GM21528 (cell line): ENCODE measurements at regions not wholly inside any gene's neighbourhood (a gene's known extent, or its start where the extent isn't known, plus 50 kb on each side); places are given as distances from the start of the nearest gene placed in this dataset.

Source experiments
- ATAC-seq: cut with Tn5 transposase; IDR thresholded peaks from one replicate; pipeline ENCODE4 v1.9.1; 2021; ENCODE audit warnings: mild to moderate bottlenecking, moderate library complexity; ENCODE audit not compliant: unreplicated experiment, low FRiP score

DNA sequence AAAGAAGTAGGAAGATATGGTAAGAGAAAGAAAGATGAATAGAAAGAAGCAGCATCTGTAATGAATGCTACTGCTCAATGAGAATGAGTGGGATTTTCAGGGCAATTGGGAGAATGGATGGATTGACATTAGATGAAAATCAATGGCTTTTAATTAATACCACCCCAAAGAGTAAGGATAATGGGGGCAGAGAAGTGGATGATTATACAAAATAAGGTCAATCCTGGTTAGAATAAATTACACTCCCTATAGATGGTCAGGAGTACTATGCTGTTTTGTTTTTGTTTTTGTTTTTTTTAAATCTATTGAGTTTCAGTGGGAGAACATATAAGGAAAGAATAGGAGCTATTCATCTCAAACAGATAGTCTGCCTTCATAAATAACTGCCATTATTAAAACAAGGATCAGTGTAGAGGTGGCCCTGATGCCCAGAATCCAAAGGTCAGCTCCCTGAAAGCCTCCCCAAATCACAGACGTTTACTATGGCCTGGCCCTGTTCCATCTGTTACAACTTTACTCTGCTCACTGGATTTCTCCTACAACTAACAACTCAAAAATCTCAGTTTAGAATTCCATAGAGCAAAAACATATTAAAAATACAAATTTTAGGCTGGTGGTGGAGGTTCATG lies 535.4 kb upstream of the NRSN1 start:
- ATAC-seq = no peak

DNA sequence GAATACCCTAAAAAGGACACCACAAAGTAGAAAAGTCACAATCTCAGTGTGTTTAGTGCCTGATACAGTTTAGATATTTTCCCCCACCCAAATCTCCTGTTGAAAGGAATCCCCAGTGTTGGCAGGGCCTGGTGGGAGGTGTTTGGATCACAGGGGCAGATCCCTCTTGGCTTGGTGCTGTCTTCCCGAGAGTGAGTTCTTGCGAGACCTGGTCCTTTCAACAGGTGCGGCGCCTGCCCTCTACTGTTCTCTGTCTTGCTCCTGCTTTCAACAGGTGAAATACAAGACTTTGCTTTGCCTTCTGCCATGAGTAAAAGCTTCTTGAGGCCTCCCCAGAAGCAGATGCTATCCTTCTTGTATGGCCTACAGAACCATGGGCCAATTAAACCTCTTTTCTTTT lies 534.3 kb upstream of the NRSN1 start:
- ATAC-seq = no peak

DNA sequence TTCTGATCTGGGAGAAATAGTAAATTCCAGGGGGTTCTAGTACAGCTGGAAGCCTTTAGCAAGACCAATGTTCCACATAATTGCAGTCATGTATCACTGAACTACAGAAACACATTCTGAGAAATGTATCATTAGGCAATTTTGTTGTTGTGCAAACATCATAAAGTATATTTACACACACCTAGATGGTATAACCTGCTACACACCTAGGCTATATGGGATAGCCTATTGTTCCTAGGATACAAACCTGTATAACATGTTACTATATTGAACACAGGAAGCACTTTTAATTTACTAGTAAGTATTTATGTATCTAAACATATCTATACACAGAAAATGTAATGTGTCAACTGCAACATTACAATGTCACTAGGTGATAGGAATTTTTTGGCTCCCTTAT lies 525.9 kb upstream of the NRSN1 start:
- no peak for ATAC-seq

DNA sequence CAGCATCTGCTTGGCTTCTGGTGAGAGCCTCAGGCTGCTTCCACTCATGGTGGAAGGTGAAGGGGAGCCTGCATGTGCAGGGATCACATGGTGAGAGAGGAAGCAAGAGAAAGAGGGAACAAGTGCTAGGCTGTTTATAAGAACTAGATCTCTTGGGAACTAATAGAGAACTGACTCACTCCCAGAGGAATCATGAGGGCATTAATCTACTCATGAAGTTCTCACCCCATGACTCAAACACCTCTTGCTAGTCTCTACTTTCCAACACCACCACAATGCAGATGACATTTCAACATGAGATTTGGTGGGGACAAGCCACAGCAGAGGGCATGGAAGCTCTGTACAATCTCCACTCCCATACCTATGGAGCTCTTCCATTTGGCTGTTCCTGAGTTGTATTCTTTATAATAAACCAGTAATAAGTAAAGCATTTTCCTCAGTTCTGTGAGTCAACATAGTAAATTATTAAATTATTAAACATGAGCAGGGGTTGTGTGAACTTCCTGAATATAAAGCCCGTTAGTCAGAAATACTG lies 524.1 kb upstream of the NRSN1 start:
- ATAC-seq = no peak

DNA sequence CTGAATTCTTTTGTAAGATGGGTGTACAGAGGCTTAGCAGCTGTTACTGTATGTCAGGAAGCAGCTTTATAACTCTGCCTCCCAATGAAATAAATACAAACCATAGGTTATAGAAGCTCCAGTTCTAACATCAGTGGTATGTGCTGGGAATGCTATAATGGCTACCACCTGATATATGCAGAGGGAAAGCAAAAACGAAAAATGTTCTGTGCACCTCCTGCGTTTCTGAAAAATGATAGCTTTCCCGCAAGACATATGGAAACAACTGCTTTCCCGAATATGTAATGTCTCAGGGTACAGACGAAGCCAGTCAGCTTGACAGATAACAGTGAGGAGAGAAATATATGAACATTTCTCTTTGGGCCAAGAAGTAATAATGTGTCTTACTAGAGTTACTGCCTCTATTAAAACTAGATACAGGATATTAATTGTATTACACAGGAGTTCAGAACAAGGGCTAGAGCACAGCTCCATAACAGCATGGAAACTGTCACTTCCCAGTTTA lies 517.0 kb upstream of the NRSN1 start:
- ATAC-seq = no peak

DNA sequence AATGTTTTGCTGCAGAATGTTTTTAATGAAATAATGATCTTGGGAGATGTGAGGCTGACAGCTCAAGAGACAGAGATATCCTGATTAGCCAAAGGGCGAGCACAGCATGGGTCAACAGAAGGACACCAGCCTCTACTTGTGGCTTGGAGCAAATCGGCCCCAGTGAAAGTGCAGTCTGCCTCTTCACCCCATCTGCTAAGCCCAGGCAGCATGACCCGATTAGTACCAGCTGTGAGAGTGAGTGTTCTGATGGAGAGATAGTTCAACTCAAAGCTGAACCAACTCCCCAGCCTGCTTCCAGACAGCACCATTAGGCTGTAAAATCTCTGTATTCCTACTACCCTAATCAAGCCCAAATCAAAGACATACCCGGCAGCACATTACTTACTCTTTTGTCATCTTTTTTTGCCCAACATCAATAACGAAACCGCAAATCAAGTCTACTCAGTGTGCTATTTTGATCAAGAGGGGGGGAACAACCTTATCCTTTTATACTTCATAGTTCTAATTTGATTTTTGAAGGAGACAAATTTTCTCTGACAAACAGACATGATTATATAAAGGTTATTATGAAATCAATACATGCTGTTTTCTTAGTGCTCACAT lies 514.1 kb upstream of the NRSN1 start:
- no peak for ATAC-seq

DNA sequence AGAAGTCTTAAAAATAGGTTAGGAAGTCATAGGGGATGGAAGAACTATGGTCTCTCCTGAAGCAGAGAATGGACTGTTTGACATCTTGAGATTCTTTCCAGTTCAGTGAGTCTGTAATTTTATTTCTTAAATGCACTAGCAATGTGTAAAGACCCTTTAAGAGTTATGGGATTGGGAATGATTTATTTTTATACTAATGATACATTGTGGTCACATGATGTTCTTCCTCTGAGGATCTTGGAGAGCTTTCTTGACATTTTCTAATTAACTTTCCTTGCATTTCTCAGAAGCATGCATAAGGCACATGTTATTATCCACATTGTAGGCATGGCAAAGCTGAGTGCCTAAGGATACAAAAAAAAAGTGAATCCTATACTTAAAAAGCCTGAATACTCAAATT lies 507.6 kb upstream of the NRSN1 start:
- no peak for ATAC-seq

DNA sequence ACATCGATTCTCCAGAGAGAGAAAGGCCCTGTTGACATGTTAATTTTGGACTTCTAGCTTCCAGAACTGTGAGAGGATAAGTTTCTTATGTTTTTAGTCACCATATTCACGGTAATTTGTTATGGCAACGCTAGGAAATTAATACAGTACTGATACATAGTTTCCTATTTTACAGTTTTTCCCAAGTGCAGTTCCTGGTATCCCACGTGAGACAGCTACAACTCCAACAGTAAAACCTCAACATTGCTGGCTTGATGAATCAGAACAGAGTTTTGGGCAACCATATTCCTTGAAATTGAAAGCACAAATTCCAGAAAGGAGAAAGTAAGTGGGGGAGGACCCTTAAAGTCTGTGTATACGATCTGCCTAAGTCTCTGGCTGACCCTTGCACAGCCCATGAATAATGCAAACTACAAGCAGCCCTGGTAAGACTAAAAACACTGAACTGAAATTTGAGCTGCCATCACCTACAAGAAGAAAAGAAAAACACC lies 505.1 kb upstream of the NRSN1 start:
- no peak for ATAC-seq

DNA sequence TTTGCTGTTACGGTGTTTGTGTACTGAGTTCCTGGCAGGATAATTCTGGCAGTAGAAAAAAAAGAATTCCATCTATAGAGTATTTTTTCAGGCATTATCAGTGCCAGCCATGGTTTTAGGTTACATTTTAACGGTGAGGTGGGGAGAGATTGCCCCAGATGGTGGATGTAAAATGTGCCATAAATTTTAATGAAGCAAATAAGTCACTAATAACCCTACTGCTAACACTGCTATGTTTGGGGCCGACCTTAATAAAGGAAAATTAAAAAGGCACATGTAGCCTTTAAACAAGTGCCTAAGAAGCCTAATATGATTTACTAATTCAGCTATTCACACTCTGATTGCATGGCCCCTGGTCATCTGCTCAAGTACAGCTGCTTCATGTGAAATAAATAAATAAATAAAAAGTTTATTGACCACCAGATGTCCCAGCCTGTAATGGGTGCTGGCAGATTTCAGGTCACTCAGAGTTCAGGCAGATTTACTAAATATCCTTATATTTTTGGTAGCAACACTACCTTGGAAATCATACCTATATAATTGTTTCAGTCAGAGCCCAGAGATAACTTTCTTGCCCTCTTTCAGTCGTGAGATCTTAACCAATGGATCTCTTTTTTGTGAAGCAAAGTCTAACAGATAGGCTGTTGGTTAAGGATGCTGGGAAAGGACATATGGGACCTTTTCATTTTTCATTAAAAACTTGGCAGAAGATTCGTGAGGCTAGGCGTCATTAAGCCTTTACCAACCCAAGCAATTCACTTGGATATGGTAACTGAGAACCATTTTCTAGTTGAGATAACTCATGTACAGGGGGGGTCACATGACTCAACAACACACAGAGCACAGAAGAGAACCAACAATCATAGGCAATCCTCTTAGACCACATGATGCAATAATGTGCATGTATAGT lies 495.0 kb upstream of the NRSN1 start:
- ATAC-seq = no peak

DNA sequence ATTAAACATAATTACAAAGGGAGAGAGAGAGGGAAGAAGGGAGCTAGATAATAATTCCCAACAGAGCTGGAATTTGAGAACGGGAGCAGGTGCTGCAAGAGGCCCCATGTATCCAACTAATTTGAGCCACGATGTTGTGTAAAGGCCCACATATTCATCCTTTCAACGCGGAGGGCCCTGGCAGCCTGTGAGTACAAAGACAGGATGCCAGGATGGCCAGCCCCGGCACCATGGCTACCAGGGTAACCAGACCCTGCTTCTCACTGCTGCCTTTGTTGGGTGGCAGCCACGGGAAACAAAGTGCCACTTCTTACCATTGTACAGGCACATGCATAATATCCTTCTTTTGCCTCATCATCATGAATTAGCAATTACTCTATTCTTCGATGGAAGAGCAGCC lies 492.0 kb upstream of the NRSN1 start:
- ATAC-seq = no peak

DNA sequence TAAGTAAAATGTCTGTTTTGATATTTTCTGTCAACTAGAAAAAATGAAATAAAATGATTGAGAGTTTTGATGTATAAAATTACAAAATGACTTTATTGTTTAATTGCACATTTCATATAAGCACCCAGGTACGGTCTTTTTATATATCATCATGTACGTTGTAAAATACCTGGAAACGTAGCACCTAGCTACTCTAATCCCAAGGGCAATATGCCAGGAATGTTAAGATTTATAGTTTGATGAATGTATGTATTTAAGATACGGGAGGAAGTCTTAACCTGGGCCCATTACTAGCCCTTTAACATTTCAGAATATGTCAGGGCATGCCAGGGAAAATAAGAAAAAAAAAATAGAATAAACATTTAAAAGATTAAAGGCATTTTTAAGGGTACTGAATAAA lies 490.9 kb upstream of the NRSN1 start:
- ATAC-seq = no peak

DNA sequence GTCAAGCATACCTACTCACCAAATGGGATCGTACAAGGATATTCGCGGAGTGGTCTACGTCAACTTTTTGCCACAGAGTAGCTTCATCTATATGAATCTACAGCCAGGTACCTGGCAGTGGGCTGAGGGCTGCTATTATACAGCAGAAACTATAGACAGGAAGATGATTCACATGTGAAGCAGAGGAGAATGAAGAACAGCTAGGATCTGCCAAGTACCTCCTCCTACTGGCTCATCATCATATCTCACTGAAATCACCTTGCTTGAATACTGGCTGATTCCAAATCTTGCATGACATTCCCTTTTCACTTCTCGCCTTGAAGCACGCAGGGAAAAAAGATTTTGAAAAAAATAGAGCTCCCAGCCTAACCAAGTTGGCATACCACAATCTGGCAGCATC lies 488.7 kb upstream of the NRSN1 start:
- ATAC-seq = no peak

DNA sequence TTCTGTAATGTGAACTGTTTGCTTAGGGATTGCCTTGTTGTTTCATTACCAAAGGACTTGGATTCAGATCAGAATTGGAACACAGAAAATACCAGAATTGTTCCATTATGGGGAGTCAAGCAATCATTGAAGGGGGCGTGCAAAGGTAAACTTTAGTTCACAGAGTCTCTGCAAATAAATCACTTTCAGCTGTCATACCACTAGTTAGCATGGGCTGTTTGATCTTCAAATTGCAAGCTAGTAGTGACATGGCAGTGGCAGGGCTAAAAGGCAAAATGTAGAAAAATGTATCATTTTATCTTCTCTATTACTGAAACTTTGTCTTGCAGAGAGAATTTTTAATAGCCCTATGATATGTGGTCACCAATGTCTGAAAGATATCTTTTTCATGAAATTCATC lies 483.2 kb upstream of the NRSN1 start:
- no peak for ATAC-seq

DNA sequence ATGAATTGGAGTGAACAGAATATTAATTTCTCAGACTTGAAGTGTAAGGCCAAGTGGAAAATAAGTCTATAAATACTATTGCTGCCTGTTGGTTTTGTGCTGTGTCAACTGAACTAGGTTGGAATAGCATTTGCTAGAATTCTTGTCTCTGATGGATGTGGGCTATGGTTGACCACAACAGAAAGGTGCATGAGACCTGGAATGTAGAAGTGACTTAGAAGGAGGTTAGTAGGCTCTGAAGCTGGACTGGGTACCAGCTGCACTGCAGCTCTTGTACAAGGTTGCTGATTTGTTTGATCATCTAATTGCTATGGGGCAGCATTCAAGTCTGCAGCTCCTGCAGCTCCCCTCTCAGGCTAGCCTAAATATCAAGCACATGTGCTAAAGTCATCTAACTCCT lies 479.0 kb upstream of the NRSN1 start:
- ATAC-seq = no peak

DNA sequence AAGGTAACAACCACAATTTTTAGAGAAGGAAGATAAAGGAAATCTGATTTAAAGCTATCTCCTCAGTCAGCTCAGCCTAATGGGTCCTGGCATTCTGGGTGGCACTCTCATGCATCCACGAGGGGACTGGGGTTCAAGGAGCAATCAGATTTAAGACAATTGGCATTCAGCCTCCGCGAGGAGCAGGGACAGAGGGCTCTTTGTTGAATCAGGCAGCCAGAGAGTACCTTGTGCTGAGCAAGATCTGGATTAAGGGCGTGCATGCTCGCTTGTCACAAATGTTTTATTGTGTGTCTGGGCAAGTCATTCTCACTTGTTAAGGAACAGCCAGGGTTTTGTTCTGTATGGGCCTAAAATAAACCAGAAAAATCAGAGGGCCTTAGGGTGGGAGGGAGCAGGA lies 475.3 kb upstream of the NRSN1 start:
- ATAC-seq = no peak

DNA sequence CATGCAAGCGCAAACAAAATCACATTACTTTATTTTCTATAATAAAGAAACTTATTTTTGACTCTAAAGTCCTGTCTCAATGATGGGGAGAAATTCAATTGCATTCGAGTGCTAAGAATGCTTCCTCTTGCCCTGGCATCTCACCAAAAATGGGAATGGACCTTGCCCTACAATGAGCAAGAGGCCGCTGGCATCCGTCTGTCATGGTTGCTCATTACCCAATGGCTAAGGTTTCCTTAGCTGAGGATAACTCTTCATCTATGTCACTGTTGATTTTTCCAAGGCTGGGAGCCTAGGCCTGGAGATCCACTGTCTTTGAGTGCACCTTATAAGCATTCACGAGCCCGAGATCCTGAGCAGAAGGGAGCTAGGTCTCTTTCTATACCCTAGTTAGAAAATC lies 471.3 kb upstream of the NRSN1 start:
- no peak for ATAC-seq

DNA sequence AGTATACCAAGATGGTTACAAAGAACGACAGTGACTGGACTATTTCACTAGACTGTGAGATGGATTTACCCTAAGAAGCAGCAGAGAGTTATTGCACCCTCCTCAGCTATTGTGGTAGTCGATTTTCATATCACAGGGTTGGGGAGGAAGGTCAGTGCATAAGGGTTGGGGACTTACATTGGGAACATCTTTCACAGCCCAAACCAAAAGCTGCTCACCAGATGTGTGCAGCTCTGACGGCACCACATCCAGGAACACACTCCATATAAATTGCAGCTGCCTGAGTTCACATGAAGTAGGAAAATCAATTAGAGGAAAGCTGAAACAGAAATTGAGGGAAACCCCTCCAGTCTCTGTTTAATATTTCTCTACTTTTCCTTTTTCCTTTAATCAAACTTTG lies 470.5 kb upstream of the NRSN1 start:
- ATAC-seq = no peak

DNA sequence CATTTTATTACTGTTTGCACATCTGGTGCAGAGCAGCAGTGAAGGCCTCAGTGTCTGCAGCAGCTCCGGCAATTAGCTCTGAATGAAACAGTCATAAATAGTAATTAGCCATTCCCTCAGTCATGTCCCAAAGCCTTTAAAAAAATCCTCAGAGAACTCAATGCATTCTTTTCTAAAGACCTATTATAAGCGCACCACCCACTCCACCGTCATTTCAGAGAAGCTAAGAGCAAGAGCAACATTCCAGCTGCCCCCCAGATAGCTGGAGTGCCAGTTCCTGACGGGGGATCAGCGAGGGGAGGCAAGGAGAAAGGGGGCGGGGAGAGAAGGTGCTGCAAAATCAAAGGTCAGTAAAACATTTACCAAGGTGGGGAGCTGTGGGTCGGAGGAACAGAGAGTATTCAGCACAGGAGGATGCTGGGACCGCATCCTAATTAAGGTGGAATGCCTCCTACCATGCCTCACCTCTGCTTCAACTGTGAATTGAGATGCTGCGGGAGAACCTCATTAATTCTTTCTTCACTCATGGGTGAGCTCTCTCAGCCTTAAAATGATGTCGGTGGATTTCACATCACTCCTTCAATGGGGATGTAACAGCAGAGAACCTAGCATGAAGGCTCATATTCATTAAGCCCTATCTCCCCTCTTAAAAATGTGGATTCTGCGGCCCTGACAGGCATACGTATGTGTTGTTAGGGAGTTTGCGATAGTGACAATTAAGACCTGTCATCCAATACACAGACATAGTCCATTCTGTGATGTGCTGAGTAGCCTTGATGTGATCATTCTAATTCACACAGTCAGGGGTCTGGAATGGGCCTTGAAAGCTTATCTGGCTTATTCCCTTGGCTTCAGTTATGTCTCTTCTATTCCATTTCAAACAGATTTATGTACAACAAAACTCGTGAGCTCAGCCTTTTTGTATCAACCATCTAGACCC lies 469.5 kb upstream of the NRSN1 start:
- no peak for ATAC-seq

DNA sequence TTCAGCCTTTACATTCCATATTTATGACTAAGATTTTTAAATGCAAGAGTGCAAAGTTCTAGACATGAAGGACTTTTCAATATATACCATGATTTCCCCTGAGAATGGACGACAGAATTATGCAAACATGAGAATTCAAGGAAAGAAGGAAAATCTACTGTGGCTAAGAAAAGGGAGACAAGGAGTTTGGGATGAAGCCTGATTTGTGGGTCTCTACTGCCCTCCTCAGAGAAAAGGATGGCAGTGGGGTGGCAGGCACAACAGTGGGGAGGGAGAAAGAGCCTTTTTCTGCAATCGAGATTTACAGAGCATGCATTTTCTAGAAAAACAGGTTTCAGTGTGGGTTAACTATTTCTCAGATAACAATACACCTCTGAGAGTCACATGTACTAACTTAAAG lies 466.9 kb upstream of the NRSN1 start:
- no peak for ATAC-seq

DNA sequence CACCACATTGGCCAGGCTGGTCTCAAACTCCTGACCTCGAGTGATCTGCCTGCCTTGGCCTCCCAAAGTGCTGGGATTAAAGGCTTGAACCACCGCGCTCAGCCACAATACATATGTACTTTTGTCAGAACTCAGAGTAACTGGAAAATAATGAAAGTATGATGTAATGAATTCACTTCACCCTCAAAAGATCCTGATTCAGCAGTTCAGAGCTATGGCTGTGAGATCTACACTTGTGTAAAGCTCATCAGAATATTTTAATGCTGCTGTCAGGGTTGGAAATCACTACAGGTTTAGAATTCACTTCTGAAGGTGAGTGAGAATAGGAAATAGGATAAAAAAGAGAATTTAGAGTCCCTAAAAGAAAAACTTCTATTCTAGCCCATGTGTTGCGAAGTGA lies 464.5 kb upstream of the NRSN1 start:
- ATAC-seq = no peak
